K562 (cell line): ENCODE measurements at regions not wholly inside any gene's neighbourhood (a gene's known extent, or its start where the extent isn't known, plus 50 kb on each side); places are given as distances from the start of the nearest gene placed in this dataset.

Experiments
- ATAC-seq: fragments of 200-7000 bp; cut with Tn5 transposase; 3 replicates; pipeline ENCODE4 v1.9.1; 2020; ENCODE audit warnings: moderate library complexity
- BruUV-seq: library from RNA; stranded (reverse); fragments of 400-500 nt; replicated peaks from 2 replicates; lab custom pipeline; 2021; lab: Mats Ljungman, UMichigan
- CTCF ChIA-PET: fragments of 300-600 bp; formaldehyde crosslinking; extraction: SDS; loops from one replicate; lab custom pipeline; 2021; ENCODE audit warnings: low intra/inter-chr PET ratio; lab: Yijun Ruan, JAX
- POLR2A ChIA-PET: fragments of 300-600, 350-650 bp; sonication (Branson Sonifier 250); formaldehyde crosslinking; extraction: SDS; loops from one replicate; lab custom pipeline; 2021; ENCODE audit warnings: antibody characterized with exemption, inconsistent platforms; lab: Yijun Ruan, JAX
- DNase-seq, 4 experiments: peaks; one replicate each; pipeline versions ENCODE4 v3.0.0 to v3.0.0-alpha.2; 2011 to 2018; ENCODE audit warnings: low spot score in 3 of 4, mixed read lengths in 3 of 4; ENCODE audit errors: extremely low read depth in 1 of 4
- FAIRE-seq: peaks from 2 replicates; lab custom pipeline; 2011; peaks lifted over from hg19 to GRCh38; lab: Jason Lieb, UNC
- H2AFZ ChIP-seq: 2 replicates; pipeline ENCODE4 v1.6.0; 2011; ENCODE audit warnings: low read depth, low read length, control low read depth, inconsistent platforms
- H3K27ac ChIP-seq: fragments of 200-600 bp; 3 replicates; pipeline ENCODE4 v1.8.0; 2011; ENCODE audit warnings: low read depth, mild to moderate bottlenecking, control low read depth, inconsistent platforms, low read length, moderate library complexity, mixed read lengths; ENCODE audit errors: extremely low read depth
- H3K27me3 ChIP-seq, 2 experiments: fragments of 300-600 bp in 1 of 2; 2 replicates in 1 of 2; 3 replicates in 1 of 2; pipeline versions ENCODE4 v1.6.0 to v1.8.0; 2011; ENCODE audit warnings: inconsistent platforms in 2 of 2, low read length in 2 of 2, mild to moderate bottlenecking in 1 of 2, mixed read lengths in 1 of 2, moderate library complexity in 1 of 2; ENCODE audit not compliant: control insufficient read depth in 2 of 2, insufficient read depth in 2 of 2
- H3K36me3 ChIP-seq: fragments of 300-600 bp; 3 replicates; pipeline ENCODE4 v1.8.0; 2011; ENCODE audit warnings: mild to moderate bottlenecking, low read length, inconsistent platforms; ENCODE audit not compliant: control insufficient read depth, insufficient read depth
- H3K4me1 ChIP-seq, 2 experiments: fragments of 200-600 bp in 1 of 2; replicated peaks in 1 of 2; 2 replicates in 1 of 2; 3 replicates in 1 of 2; pipeline versions ENCODE4 v1.5.1 to v1.8.0; 2011; ENCODE audit warnings: inconsistent platforms in 2 of 2, low read length in 2 of 2, mild to moderate bottlenecking in 1 of 2, mixed read lengths in 1 of 2, moderate library complexity in 1 of 2; ENCODE audit not compliant: control insufficient read depth in 2 of 2, insufficient read depth in 2 of 2
- H3K4me2 ChIP-seq: 2 replicates; pipeline ENCODE4 v1.6.1; 2011; ENCODE audit warnings: low read length, control low read depth, inconsistent platforms, mixed read lengths; ENCODE audit not compliant: insufficient read depth
- H3K4me3 ChIP-seq: fragments of 200-600 bp; sonication (generic), shearing (Covaris generic); 2 replicates; pipeline ENCODE4 v1.5.1; 2016; ENCODE audit warnings: control low read depth, inconsistent platforms
- H3K79me2 ChIP-seq: fragments of 200-600 bp; 3 replicates; pipeline ENCODE4 v1.8.0; 2011; ENCODE audit warnings: low read length, inconsistent platforms; ENCODE audit not compliant: control insufficient read depth, insufficient read depth
- H3K9ac ChIP-seq, 2 experiments: 2 replicates each; pipeline versions ENCODE4 v1.6.0 to v1.6.1; 2011; ENCODE audit warnings: low read depth in 2 of 2, low read length in 2 of 2, control low read depth in 1 of 2, inconsistent platforms in 1 of 2, mild to moderate bottlenecking in 1 of 2, mixed read lengths in 1 of 2; ENCODE audit not compliant: insufficient read depth in 1 of 2
- H3K9me1 ChIP-seq: one replicate; pipeline ENCODE4 v1.6.0; 2011; ENCODE audit warnings: inconsistent platforms, mild to moderate bottlenecking, low read length, moderate library complexity; ENCODE audit not compliant: control insufficient read depth, insufficient read depth
- H3K9me3 ChIP-seq: replicated peaks from 2 replicates; pipeline ENCODE4 v1.5.1; 2011; ENCODE audit warnings: low read depth, low read length, inconsistent platforms; ENCODE audit not compliant: control insufficient read depth, insufficient read depth
- H4K20me1 ChIP-seq: replicated peaks from 2 replicates; pipeline ENCODE4 v1.6.1; 2011; ENCODE audit warnings: low read length, inconsistent platforms, mixed read lengths; ENCODE audit not compliant: control insufficient read depth, insufficient read depth
- BRCA1 ChIP-seq, 2 experiments: fragments of 450-650 bp in 1 of 2; sonication (generic) in 1 of 2; formaldehyde crosslinking in 1 of 2; IDR thresholded peaks; 2 replicates each; pipeline versions ENCODE4 v1.5.0 to v1.6.1; 2017 to 2020; ENCODE audit warnings: mild to moderate bottlenecking in 1 of 2, missing genetic modification reagents in 1 of 2
- HIVEP1 ChIP-seq: fragments of 250-450 bp; sonication (Bioruptor Pico); IDR thresholded peaks from 2 replicates; pipeline ENCODE4 v1.4.0; 2020; ENCODE audit warnings: mild to moderate bottlenecking
- KAT8 ChIP-seq: fragments of 450-650 bp; IDR thresholded peaks from 2 replicates; pipeline ENCODE4 v1.6.1; 2016; ENCODE audit warnings: low read depth, mild to moderate bottlenecking
- NCOR1 ChIP-seq: fragments of 450-650 bp; IDR thresholded peaks from 2 replicates; pipeline ENCODE4 v1.6.1; 2016; ENCODE audit warnings: mild to moderate bottlenecking, moderate library complexity
- NR1H2 ChIP-seq: sonication (generic); formaldehyde crosslinking; IDR thresholded peaks from 2 replicates; pipeline ENCODE4 v1.4.0; 2020; ENCODE audit warnings: mild to moderate bottlenecking, missing genetic modification reagents
- PCBP1 ChIP-seq: fragments of 200-400 bp; formaldehyde crosslinking; IDR thresholded peaks from 2 replicates; pipeline ENCODE4 v1.6.1; 2018; ENCODE audit warnings: mild to moderate bottlenecking, low read depth, low read length; ENCODE audit not compliant: poor library complexity, severe bottlenecking
- RB1 ChIP-seq: fragments of 450-650 bp; IDR thresholded peaks from 2 replicates; pipeline ENCODE4 v1.6.1; 2017; ENCODE audit warnings: low read depth, mild to moderate bottlenecking
- RFX5 ChIP-seq: IDR thresholded peaks from 2 replicates; pipeline ENCODE4 v1.6.1; 2011; ENCODE audit warnings: low read depth, mild to moderate bottlenecking, improper control_type of control experiment, low read length
- SIN3B ChIP-seq: fragments of 450-650 bp; IDR thresholded peaks from 2 replicates; pipeline ENCODE4 v1.6.1; 2017; ENCODE audit warnings: low read depth, mild to moderate bottlenecking, moderate library complexity
- ZBTB1 ChIP-seq: sonication (generic); formaldehyde crosslinking; IDR thresholded peaks from 2 replicates; pipeline ENCODE4 v1.8.1; 2023; ENCODE audit warnings: missing genetic modification reagents, low read depth, mild to moderate bottlenecking, borderline replicate concordance
- ZFP36 ChIP-seq: fragments of 150-350 bp; IDR thresholded peaks from 2 replicates; pipeline ENCODE4 v1.6.1; 2018; ENCODE audit warnings: low read length, low read depth; ENCODE audit not compliant: partially characterized antibody
- ZNF133 ChIP-seq: fragments of 250-450 bp; sonication (Bioruptor Pico); IDR thresholded peaks from 2 replicates; pipeline ENCODE4 v1.4.0; 2020; ENCODE audit warnings: mild to moderate bottlenecking
- ZNF431 ChIP-seq: sonication (generic); formaldehyde crosslinking; IDR thresholded peaks from 2 replicates; pipeline ENCODE4 v1.8.0; 2022; ENCODE audit warnings: mild to moderate bottlenecking, missing genetic modification reagents
- ZNF444 ChIP-seq: fragments of 250-450 bp; sonication (Bioruptor Pico); IDR thresholded peaks from 2 replicates; pipeline ENCODE4 v1.4.0; 2020; ENCODE audit warnings: mild to moderate bottlenecking, moderate library complexity
- WGBS: fragments of 100-300 bp; shearing (Covaris generic); methylation state at CpG from one replicate; pipeline ENCODE4 v1.1.6; 2016; ENCODE audit warnings: low coverage, mixed read lengths; ENCODE audit not compliant: insufficient coverage; ENCODE audit errors: missing lambda C conversion rate; 5-methylcytosine and 5-hydroxymethylcytosine counted together
- in situ Hi-C: fragments of 300-500 bp; cut with MboI; formaldehyde crosslinking; loops from 4 replicates; pipeline ENCODE4 v1.15.0; 2018; ENCODE audit warnings: inconsistent platforms, mixed read lengths
- intact Hi-C: fragments of 100-400 bp; cut with micrococcal nuclease; formaldehyde crosslinking; loops from 2 replicates; pipeline ENCODE4 v1.14.2; 2022
- TF ChIP-seq, protein P1 (sequence below): fragments of 450-650 bp; IDR thresholded peaks from 2 replicates; pipeline ENCODE4 v1.6.1; 2017; ENCODE audit warnings: antibody characterized with exemption, mild to moderate bottlenecking

DNA sequence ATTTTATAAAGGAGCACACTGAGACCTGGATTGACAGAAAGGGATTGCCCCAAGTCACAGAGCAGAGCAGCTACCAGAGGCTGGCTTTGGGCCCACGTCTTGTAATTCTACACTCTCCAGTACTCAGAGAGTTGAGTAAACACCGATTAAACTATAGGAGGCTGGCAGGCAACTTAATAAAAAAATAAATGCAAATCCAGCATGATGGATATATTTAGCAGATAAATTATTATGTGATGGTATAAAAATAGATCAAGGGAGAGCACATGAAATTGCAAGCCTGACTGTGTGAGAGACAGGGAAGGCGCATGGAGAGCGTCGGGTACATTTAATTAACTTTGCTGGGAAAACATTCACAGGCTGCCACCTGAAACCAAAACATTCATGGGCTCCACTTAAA lies 87.7 kb upstream of the CCL2 start:
- H3K9ac ChIP-seq, result no peak overlapping the region
- H3K36me3 ChIP-seq, result no peaks in the 10 kb centered on the region
- H3K4me2 ChIP-seq, result no peak overlapping the region
- TF ChIP-seq ZNF133 (CRISPR knock-in tag), result no peak
- no peak for TF ChIP-seq PCBP1
- TF ChIP-seq NR1H2 (CRISPR knock-in tag), result no peak
- no peak for TF ChIP-seq ZFP36
- no peak for TF ChIP-seq ZBTB1 (CRISPR knock-in tag)
- no peak for TF ChIP-seq ZNF431 (CRISPR knock-in tag)
- TF ChIP-seq HIVEP1 (CRISPR knock-in tag), result no peak
- TF ChIP-seq BRCA1 (IDR thresholded peaks at IDR 0.05), result no peak
- no peak for TF ChIP-seq BRCA1 (CRISPR knock-in tag; IDR thresholded peaks at IDR 0.05)
- TF ChIP-seq RB1, result no peak
- no peak for TF ChIP-seq ZNF444 (CRISPR knock-in tag)
- TF ChIP-seq, protein P1, sequence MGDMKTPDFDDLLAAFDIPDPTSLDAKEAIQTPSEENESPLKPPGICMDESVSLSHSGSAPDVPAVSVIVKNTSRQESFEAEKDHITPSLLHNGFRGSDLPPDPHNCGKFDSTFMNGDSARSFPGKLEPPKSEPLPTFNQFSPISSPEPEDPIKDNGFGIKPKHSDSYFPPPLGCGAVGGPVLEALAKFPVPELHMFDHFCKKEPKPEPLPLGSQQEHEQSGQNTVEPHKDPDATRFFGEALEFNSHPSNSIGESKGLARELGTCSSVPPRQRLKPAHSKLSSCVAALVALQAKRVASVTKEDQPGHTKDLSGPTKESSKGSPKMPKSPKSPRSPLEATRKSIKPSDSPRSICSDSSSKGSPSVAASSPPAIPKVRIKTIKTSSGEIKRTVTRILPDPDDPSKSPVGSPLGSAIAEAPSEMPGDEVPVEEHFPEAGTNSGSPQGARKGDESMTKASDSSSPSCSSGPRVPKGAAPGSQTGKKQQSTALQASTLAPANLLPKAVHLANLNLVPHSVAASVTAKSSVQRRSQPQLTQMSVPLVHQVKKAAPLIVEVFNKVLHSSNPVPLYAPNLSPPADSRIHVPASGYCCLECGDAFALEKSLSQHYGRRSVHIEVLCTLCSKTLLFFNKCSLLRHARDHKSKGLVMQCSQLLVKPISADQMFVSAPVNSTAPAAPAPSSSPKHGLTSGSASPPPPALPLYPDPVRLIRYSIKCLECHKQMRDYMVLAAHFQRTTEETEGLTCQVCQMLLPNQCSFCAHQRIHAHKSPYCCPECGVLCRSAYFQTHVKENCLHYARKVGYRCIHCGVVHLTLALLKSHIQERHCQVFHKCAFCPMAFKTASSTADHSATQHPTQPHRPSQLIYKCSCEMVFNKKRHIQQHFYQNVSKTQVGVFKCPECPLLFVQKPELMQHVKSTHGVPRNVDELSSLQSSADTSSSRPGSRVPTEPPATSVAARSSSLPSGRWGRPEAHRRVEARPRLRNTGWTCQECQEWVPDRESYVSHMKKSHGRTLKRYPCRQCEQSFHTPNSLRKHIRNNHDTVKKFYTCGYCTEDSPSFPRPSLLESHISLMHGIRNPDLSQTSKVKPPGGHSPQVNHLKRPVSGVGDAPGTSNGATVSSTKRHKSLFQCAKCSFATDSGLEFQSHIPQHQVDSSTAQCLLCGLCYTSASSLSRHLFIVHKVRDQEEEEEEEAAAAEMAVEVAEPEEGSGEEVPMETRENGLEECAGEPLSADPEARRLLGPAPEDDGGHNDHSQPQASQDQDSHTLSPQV, result no peak
- no peak for TF ChIP-seq RFX5
- no peak for TF ChIP-seq KAT8
- no peak for TF ChIP-seq SIN3B
- no peak for TF ChIP-seq NCOR1
- H3K4me3 ChIP-seq, result no peak overlapping the region
- H3K4me1 ChIP-seq, result peaks cover 0 to 3% of the 10 kb centered on the region in 2 experiments; a peak in 1 of 5 replicates
- FAIRE-seq (no peak), ATAC-seq (no peak), DNase-seq (no peak)
- no TSS peak for BruUV-seq
- POLR2A ChIA-PET, result interaction anchor here (0.7 kb wide), 1 partner anchor 13 kb away, joined by 3 read pairs; no protein-coding TSS in a partner anchor
- 0% methylated on average over 5 of the region's 5 CpGs for WGBS
- peaks cover 0 to 4% of the 10 kb centered on the region in 2 experiments; a peak in 1 of 5 replicates for H3K27me3 ChIP-seq
- CTCF ChIA-PET, result interaction anchor here (1.1 kb wide), 1 partner anchor 17 kb away, joined by 4 read pairs; no protein-coding TSS in a partner anchor
- intact Hi-C loops (no loop called here), in situ Hi-C loops (no loop called here)
- H4K20me1 ChIP-seq, result no peaks in the 10 kb centered on the region
- H3K9me3 ChIP-seq, result no peaks in the 10 kb centered on the region
- H3K79me2 ChIP-seq, result no peaks in the 10 kb centered on the region
- H2AFZ ChIP-seq, result no peak overlapping the region
- H3K27ac ChIP-seq, result no peak overlapping the region
- no peaks in the 10 kb centered on the region for H3K9me1 ChIP-seq
